ENCODE measurements at regions not wholly inside any gene's neighbourhood (a gene's known extent, or its start where the extent isn't known, plus 50 kb on each side); places are given as distances from the start of the nearest gene placed in this dataset.
"Not testable (repeated sequence)": the region's sequence is repeated elsewhere in the genome, so short reads cannot be mapped to it uniquely, and the experiment has no call there.

DNA sequence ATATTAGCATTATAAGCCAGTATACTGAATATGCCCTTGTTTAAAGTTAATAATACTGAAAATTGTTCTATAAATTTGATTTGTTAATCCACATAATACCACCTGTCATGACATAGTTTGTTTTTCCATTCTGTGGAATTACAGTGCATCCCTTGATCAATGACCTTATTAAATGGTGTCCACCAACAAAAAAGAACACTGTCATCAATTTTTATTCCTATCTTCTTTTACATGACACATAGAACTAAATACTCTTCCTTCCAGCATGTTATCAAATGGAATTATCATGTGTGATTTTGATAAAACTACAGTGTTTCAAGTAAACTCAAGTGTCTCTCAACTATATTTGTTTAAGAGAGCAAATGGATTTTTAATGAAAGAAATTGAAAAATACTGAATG is 221.8 kb upstream of the MBL2 start:
- DNase-seq = no peak

DNA sequence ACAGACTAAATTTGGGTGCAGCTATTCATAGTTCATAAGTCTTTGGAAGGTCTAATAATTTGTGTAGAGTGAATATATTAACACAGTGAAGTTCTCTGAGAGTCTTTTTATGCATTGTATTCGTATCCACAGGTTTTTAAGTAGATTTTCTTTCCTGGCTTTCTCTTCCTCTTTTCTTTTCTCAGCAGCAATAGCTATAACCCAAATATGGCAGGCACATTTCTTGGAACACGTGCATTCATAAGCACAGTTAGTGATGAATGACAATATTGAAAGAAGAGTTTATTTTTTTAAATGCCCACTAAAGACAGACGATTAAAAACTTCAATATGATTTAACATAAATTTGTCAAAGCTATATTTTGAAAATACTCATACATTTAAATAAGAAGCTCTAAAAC is 220.5 kb upstream of the MBL2 start:
- DNase-seq = no peak

DNA sequence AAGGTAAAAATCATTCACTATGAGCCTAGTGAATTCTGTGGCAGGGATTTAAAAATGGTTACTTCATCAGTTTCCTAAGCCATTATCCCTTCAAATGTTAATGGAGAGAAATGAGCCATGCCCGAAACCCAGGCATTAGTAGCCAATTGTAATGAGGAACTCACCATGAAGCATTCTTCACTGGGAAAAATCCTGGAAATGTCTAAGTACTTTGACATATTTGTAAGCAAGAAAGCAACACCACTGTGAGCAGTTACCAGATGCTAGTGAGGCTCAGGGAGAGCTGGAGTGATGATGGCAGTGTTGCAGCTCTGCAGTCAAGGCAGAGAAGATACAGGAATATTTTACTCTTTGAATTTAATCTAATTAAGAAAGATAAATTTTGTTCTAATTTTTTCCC is 220.0 kb upstream of the MBL2 start:
- no peak for DNase-seq

DNA sequence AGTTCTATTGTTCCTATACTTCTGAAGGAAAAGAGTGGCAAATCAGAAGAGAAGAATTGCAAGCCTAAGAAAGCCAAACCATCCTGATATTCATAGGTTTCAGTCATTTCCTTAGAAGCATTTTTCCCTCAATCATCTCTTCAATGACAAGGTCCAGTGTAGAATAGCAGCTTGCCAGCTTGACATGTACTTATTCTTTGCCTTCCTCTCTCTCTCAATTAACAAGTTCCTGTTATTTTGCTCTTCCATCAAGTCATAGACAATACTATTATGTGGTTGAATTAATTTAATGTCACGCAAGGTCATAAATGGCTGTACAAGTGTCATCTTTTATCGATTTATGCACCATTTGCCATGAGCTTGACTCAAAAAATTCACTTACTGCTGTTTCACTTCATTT is 216.3 kb upstream of the MBL2 start:
- no peak for DNase-seq

DNA sequence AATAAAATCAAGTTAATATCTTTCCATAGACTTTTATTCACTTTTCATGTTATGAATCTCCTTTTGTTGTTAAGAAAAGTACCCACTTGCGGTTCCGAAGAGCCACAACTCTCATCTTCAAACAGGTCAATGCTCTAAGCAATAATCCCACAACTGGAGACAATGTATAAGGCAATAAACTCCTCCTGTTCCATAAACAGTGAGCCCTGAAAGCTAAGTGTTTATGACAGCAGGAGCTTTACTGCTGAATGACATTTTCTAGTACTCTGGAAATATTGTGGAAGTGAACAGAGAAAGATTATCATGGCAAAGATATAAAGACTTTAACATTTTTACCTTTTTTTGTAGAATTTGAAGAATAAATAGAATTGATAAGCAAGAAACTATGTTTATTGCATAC is 213.5 kb upstream of the MBL2 start:
- DNase-seq = no peak

DNA sequence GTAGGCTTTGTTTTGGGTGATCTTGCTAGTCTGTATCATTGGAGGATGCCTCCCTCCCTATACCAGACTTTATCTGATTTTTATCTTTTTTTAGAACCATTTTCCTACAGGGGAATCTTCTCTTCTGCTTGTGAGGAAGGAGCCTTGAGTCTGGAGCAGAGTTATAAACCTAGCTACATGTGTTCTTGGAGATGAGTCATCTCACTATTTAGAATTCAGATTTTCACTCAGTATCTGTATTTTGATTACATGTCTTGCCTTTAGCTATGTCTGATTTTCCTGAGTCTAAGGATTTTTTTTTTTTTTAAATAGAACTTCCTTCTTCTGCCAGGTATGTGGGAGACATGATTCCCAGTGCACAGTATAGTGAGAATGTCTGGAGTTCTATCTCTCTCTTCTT is 211.6 kb upstream of the MBL2 start:
- DNase-seq = no peak

DNA sequence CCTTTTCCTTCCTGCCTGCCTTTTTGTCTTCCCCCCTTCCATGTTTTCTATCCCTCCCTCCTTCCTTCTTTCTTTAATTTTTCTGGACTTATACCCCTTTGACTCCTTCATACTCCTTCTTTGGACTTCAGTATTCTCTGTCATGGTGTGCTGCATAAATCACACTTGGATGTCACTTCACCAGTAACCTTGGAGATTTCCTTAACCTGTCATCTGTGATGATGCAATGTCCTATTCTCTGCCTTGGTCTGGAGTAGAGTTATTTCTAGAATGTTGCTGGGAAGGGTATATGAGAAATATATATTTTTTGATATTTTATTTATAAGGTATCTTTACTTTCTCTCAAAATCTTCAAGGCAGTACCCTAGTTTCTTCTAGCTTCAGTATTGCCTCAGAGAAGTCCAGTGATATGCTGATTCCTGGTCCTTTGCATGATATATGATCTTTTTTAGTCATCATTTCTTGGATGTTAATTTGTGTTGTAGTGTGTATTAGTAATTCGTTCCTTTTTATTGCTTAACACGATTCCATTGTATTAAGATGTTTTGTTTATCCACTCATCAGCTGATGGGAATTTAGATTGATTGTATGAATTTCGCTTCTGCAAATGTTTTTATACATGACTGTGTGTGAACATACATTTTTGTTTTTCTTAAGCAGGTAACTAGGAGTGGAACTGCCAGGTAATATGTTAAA is 206.9 kb upstream of the MBL2 start:
- DNase-seq = no peak

DNA sequence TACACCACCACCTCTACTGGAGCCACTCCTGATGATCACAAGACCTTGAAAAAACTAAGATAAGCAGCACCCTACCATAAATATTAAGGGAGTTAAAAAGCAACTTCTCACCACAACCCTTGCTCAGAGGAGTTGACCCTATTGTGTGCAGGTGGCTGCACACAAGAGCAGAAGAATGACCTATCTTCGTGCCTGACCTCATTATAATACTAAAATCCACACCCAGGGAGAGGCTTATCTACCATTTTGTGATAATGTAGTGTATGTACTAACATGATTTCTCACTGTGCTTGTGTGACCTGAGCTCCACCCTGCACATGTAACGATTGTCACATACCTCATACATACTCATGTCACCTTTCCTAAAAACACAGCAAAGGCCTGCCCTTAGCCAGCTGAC is 205.0 kb upstream of the MBL2 start:
- no peak for DNase-seq

DNA sequence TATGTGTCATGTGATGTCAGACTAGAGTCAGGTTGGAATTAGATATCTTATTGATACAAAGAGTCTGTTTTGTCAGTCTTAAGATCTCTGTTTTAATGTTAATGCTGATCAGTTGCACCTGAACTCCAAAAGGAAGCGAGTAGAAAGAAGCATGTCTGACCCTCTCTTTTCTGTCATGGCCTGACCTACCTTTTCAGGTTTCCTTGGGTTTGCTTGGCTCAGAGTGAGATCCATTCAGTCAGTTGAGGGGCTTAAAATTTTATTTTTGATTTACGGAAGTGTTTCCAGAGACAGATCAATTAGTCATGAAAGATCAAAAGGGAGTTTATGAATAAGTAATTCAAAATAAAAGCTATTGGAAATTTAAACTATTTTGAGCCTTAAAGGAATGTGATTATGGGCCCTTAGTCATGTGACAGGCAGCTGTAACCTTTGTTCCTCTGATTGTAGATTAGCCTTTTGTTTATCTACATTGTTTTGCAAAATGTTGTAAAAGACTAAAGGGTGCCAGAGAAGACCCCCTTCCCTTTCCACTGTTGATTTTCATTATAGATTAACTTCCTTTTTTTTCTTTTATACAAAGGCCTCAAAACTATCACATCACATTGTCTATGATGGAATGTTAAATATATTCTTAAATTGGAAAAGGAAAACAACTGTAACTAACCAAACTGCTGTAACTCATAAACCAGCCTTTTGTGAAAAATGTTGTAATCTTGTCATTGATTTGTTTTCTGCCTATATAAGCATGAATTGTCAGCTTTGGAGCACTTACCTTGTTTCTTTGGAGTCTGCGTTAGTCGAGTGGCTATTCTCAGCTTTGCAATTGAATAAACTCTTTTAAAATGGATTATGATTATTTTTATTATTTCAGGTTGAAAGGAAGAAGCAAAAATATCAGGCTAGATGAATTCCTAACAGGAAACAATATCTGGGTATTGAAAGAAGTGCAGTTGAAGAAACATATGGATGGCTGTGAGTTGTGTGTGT is 195.5 kb upstream of the MBL2 start:
- no peak for DNase-seq

DNA sequence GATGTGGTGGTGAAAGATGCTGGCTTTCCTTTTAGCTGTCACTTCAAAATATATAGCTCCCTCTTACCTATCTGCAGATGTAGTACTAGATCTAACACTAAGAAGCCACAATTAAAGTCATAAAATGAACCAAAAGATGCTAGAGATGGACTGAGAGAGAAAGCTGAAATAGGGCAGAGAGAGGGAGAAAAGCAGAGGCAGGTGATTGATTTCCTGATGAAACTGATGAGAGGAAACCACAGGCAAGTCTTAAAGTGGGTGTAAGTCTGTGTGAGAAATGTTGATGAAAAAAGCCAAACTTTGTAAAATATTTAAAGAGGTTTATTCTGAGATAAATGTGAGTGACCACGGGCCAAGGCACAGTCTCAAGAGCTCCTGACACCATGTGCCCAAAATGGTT is 194.3 kb upstream of the MBL2 start:
- DNase-seq = no peak

DNA sequence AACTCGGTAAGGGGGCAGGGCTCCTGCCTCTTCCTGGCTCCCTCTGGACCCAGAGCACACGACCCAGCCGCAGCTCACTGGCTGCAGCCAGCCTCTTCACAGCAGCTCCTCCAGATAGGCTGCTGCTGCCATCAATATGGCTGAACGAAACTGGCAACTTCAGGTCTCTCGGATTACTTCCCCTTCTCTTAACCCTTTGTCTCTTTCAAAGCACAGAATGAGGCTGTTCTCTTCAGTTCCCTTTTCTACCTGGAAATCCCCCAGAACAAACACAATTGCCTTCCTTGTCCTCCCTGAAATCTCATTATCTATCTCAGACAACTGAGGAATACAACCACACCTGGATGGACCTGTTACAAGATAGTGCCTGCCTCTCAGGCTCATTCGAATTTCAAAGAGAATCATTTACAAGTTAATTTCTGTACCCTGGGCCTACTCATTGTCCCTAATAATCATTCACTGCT is 193.4 kb upstream of the MBL2 start:
- DNase-seq = no peak

DNA sequence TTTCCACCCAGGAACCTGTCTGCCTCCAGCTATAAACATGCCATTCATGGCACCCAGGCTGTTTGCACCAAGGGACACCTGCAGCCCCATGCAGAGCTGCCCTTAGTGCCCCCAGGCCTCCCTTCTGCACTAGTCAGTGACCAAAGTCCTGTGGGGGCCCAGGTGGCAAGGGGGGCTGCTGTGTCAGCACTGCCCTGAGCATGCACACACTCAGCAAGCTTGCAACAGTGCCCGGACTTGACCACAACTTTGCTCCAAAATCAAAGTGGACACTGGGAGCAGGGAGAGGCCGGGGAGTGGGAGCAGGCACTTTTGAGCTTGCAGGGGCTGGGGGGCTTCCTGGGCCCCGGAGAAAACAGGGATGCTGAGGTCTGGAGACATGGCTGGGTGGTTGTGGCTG is 192.9 kb upstream of the MBL2 start:
- no peak for DNase-seq

DNA sequence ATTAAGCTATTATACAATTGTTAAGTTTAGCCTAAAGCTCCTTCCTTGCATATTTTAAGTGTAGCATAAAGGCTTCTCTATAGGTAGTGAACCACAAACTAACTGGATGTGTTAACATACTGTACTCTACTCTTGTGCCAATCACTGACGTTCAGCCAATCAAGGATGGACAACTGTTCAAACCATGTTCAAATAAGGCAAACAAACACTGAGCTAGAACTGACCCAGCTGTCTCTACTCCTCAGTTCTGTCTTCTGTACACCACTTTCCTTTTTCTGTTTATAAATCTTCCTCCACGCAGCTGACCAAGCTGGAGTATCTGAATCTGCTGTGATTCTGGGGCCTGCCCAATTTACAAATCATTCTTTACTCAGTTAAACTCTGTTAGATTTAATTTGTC is 188.7 kb upstream of the MBL2 start:
- DNase-seq = no peak

DNA sequence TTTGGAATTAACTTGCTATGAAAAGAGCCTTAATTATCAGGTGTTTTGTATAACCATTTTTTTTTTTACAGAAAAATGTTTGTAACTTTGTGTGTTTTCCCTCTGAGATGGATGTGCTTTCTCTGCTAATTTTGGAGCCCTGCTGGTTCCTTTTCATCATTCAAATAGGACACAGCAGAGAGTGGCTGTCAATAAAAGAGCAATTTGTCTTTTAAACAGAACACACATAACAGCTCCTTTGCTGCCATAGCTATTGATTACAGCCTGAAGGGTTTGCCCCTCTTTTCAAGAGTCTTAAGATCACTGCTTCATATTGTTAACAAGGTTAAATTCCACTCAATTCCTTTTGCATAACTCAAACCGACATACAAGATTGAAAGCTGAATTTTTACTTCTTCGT is 187.2 kb upstream of the MBL2 start:
- DNase-seq = no peak

DNA sequence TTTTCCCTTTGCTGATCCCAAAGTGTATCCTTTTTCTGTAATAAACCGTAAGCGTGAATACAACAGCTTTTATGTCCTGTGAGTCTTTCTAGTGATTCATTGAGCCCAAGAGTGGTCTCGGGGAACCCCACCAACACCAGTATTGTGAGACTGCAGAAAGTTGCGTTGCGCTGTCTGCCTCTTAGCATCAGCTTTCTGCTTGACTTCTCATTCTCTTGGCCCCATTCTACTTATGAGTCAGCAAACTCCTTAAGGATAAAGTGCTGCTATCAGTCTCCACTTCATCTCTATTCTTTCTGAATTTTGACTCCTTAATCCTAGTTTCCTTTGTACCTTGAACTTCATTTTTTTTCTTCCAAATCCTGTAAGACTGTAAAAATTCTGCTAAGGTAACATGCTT is 184.3 kb upstream of the MBL2 start:
- DNase-seq = no peak

DNA sequence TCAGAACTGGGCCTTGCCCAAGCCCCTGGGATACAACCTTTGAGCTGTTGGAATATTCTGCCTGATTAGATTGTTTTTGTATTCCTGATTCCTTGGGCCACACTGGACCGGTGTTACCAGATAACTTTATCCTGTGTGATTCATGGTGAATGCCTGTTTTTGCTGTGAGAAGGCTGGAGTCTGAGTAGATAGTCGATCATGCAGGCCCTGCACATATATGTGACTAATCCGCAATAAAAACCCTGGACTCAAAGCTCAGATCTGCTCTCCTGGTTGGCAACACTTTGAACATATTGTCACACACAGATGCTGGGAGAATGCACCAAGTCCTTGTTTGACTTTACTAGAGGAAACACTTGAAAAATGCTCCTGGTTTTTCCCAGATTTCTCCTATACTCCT is 183.9 kb upstream of the MBL2 start:
- DNase-seq = no peak

DNA sequence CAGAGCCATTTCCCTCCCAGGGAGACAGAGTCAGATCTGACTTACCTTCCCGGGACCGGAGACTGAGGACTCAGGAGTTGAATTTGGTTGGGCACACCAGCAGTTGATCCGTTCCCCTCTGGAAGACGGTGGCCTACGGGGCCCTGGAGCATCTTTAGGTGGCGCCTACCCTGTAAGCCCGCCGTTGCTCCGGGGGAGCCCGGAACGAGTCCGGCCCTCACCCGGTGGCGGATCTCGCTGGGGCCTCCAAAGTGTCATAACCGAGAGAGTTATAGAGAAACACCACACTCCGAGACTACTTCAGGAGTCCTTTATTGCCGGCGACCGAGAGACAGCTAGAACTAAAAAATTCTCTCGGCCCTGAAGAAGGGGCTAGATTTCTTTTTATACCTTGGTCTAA is 182.8 kb upstream of the MBL2 start:
- DNase-seq = no peak

DNA sequence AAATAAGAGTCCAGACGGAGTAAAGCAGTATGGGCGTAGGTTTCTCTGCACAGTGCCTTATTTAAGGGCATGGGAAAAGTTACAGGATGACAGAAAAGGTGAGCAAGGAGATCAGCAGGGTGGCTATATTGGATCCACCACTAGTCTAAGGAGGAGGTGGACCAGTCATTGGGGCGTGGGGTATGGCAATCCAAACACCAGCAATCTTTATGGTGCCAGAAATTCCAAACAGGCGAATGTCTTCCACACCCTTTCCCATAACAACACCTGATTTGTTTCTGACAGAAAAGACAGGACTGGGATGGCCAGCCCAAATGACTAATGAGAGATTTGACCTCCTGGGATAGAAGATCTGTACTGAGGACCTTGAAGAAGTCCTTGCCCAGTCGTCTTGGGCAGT is 181.8 kb upstream of the MBL2 start:
- DNase-seq = no peak

DNA sequence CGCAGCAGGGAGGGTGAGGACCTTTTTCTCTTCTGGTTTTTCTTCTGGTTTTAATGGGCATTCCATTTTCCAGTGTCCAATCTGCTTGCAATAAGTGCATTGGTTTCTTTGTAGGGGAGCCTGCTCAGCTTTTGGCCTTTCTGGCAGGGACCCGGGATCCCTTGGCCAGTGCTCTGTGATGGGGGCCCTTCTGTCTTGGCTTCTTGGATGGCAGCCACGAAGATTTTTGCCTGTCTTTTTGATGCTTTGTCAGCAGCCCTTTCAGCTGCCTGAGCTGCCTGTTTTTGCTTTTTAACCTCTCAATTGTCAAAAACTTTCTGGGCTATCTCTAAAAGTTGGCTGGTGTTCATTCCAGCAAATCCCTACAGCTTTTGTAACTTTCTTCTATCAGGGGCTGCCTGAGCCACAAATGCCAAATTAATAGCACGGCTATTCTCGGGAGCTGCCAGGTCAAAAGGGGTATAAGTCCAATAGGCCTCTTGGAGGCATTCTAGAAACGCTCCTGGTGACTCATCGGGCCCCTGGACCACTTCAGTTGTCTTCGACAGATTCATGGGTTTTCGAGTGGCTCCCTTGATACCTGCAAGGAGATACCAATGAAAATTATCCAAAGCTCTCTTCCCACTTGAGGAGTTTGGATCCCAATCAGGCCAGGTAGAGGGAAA is 179.9 kb upstream of the MBL2 start:
- no peak for DNase-seq

DNA sequence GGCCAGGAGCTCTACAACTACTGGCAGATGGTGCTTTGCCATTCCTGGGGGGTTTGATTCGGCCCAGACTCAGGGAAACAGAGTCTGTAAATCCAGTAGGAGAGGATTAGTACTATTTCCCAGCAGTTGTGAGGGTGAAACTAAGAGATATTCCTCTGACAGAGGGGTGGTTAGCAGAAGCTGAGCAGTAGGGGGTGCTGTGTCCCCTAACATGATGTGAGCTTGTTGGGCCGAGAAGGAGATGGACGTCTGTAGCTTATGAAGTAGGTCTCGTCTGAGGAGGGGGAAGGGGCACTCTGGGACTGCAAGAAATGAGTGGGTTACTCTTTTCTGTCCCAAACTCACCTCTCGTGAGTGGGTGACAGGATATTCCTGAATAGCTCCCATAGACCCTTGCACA is 179.2 kb upstream of the MBL2 start:
- DNase-seq = no peak

DNA sequence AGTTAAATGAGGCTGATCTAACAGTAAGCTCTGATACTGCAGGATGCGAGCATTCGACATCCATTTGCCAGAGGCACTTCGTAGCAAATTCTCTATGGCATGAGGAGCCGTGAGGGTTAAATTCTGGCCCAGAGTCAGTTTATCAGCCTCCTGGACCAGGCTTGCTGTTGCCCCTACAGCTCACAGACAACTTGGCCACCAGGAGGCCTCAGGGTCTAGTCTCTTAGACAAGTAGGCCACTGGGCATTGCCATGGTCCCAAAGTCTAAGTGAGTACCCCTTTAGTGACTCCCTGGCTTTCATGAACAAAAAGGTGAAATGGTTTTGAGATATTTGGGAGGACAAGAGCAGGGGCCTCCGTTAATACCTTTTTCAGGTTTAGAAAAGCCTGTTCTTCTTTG is 178.0 kb upstream of the MBL2 start:
- no peak for DNase-seq

DNA sequence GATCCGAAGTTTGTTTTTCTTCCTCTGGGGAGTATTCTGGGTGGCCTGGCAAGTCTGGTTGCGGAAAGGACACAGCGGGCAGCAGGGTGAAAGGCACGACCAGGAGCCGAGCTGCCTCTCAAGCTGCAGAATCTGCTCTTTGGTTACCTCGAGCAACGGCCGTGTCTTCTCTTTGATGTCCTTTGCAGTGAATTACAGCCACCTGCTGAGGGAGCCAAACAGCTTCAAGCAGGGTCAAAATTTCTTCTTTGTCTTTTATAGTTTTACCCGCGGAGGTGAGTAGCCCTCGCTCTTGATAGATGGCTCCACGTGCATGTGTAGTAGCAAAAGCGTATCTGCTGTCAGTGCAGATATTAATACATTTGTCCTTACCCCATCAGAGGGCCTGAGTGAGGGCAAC is 177.3 kb upstream of the MBL2 start:
- DNase-seq = no peak

DNA sequence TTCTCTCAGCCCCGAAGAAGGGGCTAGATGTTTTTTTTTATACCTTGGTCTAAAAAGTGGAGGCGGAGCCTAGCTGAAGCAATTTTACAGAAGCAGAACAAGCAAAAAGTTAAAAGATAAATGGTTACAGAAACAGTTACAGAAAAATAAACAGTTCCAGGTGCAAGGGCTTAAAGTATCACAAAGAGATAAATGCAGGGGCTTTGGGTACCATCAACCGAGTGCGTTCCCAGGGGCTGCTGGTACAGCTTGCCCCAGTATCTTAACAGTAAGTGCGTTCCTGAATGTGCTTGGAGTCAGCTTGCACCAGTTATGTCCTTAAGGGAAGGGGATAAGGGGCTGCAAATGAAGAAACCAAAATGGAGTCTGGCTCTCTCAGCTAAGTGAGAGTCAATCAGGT is 173.9 kb upstream of the MBL2 start:
- DNase-seq = no peak

DNA sequence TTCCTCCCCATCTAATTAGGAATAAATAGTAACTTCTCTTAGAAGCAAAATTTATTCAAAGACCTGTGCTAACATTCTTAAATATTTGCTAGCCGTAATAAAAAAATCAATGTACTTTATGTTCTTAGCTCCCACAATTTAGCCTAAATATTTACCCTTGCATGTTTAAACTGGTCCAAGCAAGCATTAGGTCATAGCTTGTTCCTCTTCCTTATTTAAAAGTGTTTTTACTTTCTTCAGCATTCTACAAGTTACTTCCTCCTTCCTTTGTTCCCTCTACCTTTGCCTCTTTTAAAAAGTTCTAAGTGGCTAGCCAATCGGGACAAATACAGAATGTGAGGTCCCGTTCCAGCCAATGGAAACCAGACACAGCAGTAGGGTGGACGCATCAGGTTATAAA is 172.9 kb upstream of the MBL2 start:
- not testable (repeated sequence) for DNase-seq
